ENCODE measurements at regions not wholly inside any gene's neighbourhood (a gene's known extent, or its start where the extent isn't known, plus 50 kb on each side); places are given as distances from the start of the nearest gene placed in this dataset.

DNA sequence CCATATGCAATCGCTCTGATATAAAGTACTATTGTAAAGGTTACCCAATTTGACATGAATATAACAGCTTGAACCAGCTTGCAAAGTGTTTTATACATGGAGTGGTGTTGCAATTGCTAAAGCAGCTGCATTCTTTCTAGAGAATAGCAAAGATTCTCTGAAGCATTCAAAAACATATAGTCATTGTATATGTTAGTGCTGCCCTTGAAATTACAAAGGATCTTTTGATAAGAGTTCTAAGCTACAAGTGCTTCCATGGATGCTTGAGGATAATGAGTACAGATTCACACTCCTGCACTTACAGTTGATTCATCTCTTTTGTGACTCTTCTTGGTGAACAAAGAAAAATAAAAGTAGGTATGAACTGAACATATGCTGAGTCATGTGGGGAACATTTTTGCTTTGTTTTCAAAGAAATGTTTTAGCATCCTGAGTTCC is 175.7 kb downstream of the ALDH8A1 start:
- Histone ChIP-seq H3K4me2 (ENCODE audit: insufficient read depth, low read length) (no peak overlapping the region), H3K27me3 (ENCODE audit: control insufficient read depth in 2 of 2, insufficient read depth in 2 of 2, low read length in 2 of 2) (no peaks in the 10 kb centered on the region), H3K4me1 (ENCODE audit: control insufficient read depth, extremely low read depth, insufficient read depth, low read length) (no peaks in the 10 kb centered on the region), H3K9me3 (replicated peaks; ENCODE audit: control insufficient read depth, insufficient read depth, low read length) (no peaks in the 10 kb centered on the region), H3K4me3 (replicated peaks in 1 of 3; ENCODE audit: insufficient read depth in 1 of 3, low read depth in 1 of 3, low read length in 3 of 3) (no peak overlapping the region), H3K79me2 (ENCODE audit: control insufficient read depth, insufficient read depth, low read length) (no peaks in the 10 kb centered on the region), H3K36me3 (ENCODE audit: control insufficient read depth in 2 of 2, extremely low read depth in 1 of 2, insufficient read depth in 2 of 2, low read length in 2 of 2) (no peaks in the 10 kb centered on the region), H3K9me1 (replicated peaks; ENCODE audit: control insufficient read depth, extremely low read depth, insufficient read depth, low read length) (no peaks in the 10 kb centered on the region), H3K9ac (replicated peaks; ENCODE audit: extremely low read depth, insufficient read depth, low read length) (no peak overlapping the region), H4K20me1 (replicated peaks; ENCODE audit: control insufficient read depth, extremely low read depth, insufficient read depth, low read length) (no peaks in the 10 kb centered on the region), H2AFZ (ENCODE audit: low read depth, low read length) (peak overlapping the region; percentile 20), H3K27ac (ENCODE audit: insufficient read depth, low read depth, low read length) (no peak overlapping the region)
- peak; percentile 82 for FAIRE-seq
- no peak for TF ChIP-seq POLR2AphosphoS5 (IDR thresholded peaks at IDR 0.05; ENCODE audit: insufficient read depth, low read depth, low read length)
- TF ChIP-seq FOS (IDR thresholded peaks at IDR 0.05; ENCODE audit: borderline replicate concordance, insufficient read depth, low read length) = peak; percentile 46
- CTCF ChIA-PET = interaction anchor here (2.2 kb wide), 1 partner anchor 14 kb away, joined by 8 read pairs; no protein-coding TSS in a partner anchor
- dilution Hi-C loops (cut with MboI; ENCODE audit: extremely low pct_ligation_motif_present, low sequenced_read_pairs) = no loop called here
- DNase-seq (ENCODE audit: low read depth, low spot score) = peak; percentile 31
- POLR2A ChIA-PET = no interaction called here
- BruUV-seq (replicated peaks) = no TSS peak
- intact Hi-C loops (cut with micrococcal nuclease) = no loop called here

DNA sequence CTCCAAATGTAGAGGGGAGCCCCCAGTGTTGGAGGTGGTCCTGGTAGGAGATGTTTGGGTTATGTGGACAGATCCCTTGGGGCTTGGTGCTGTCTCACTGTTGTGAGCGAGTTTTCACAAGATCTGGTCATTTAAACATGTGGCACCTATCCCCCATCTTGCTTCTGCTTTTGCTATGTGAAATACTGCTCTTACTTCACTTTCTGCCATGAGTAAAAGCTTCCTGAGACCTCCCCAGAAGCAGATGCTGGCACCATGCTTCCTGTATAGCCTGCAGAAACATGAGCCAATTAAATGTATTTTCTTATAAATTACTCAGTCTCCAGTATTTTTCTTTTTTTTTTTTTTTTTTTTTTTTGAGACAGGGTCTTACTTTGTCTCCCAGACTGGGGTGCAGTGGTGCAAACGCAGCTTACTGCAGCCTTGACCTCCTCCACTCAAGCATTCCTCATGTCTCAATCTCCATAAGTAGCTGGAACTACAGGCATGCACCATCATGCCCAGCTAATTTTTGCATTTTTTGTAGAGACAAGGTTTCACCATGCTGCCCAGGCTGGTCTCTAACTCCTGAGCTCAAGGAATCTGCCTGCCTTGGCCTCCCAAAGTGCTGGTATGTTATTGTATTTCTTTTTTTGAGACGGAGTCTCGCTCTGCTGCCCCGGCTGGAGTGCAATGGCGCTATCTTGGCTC is 177.1 kb downstream of the ALDH8A1 start:
- no TSS peak for BruUV-seq (replicated peaks)

More for the DNA sequence above, 177.1 kb downstream of the ALDH8A1 start:
- H3K9me3 ChIP-seq (replicated peaks; ENCODE audit: control insufficient read depth, insufficient read depth, low read length) = no peaks in the 10 kb centered on the region
- ChIA-PET CTCF (interaction anchor here (1.1 to 1.2 kb wide), 3 partner anchors 14 to 709 kb away, joined by 3 read pairs; no protein-coding TSS in a partner anchor), POLR2A (no interaction called here)
- no peaks in the 10 kb centered on the region for H3K36me3 ChIP-seq (ENCODE audit: control insufficient read depth in 2 of 2, extremely low read depth in 1 of 2, insufficient read depth in 2 of 2, low read length in 2 of 2)
- FAIRE-seq (no peak), DNase-seq (ENCODE audit: low read depth, low spot score) (no peak)
- TF ChIP-seq, protein P1, sequence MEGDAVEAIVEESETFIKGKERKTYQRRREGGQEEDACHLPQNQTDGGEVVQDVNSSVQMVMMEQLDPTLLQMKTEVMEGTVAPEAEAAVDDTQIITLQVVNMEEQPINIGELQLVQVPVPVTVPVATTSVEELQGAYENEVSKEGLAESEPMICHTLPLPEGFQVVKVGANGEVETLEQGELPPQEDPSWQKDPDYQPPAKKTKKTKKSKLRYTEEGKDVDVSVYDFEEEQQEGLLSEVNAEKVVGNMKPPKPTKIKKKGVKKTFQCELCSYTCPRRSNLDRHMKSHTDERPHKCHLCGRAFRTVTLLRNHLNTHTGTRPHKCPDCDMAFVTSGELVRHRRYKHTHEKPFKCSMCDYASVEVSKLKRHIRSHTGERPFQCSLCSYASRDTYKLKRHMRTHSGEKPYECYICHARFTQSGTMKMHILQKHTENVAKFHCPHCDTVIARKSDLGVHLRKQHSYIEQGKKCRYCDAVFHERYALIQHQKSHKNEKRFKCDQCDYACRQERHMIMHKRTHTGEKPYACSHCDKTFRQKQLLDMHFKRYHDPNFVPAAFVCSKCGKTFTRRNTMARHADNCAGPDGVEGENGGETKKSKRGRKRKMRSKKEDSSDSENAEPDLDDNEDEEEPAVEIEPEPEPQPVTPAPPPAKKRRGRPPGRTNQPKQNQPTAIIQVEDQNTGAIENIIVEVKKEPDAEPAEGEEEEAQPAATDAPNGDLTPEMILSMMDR (IDR thresholded peaks at IDR 0.05; ENCODE audit: extremely low read depth in 1 of 2, insufficient read depth in 1 of 2, low read depth in 1 of 2, low read length in 2 of 2) = no peak
- TF ChIP-seq GATA2 (IDR thresholded peaks at IDR 0.05; ENCODE audit: insufficient read depth, insufficient read length, low read depth, low read length) (no peak), JUN (IDR thresholded peaks at IDR 0.05; ENCODE audit: borderline replicate concordance, insufficient read depth, insufficient read length, low read depth) (no peak), MAX (IDR thresholded peaks at IDR 0.05; ENCODE audit: insufficient read depth, insufficient read length) (no peak), POLR2A (IDR thresholded peaks at IDR 0.05; ENCODE audit: low read depth, low read length) (no peak), POLR2AphosphoS5 (IDR thresholded peaks at IDR 0.05; ENCODE audit: insufficient read depth, low read depth, low read length) (no peak), FOS (IDR thresholded peaks at IDR 0.05; ENCODE audit: borderline replicate concordance, insufficient read depth, low read length) (no peak), MYC (IDR thresholded peaks at IDR 0.05; ENCODE audit: low read depth, low read length) (no peak), EZH2 (IDR thresholded peaks at IDR 0.05; ENCODE audit: borderline replicate concordance, low read depth, low read length, severe bottlenecking) (no peak)
- no peaks in the 10 kb centered on the region for H4K20me1 ChIP-seq (replicated peaks; ENCODE audit: control insufficient read depth, extremely low read depth, insufficient read depth, low read length)
- no peak overlapping the region for H3K27ac ChIP-seq (ENCODE audit: insufficient read depth, low read depth, low read length)
- H3K27me3 ChIP-seq (ENCODE audit: control insufficient read depth in 2 of 2, insufficient read depth in 2 of 2, low read length in 2 of 2) = no peaks in the 10 kb centered on the region
- no peaks in the 10 kb centered on the region for H3K4me1 ChIP-seq (ENCODE audit: control insufficient read depth, extremely low read depth, insufficient read depth, low read length)
- H3K4me3 ChIP-seq (replicated peaks in 1 of 3; ENCODE audit: insufficient read depth in 1 of 3, low read depth in 1 of 3, low read length in 3 of 3) = no peak overlapping the region
- no peaks in the 10 kb centered on the region for H3K79me2 ChIP-seq (ENCODE audit: control insufficient read depth, insufficient read depth, low read length)
- H2AFZ ChIP-seq (ENCODE audit: low read depth, low read length) = no peak overlapping the region
- H3K4me2 ChIP-seq (ENCODE audit: insufficient read depth, low read length) = no peak overlapping the region
- dilution Hi-C loops (cut with MboI; ENCODE audit: extremely low pct_ligation_motif_present, low sequenced_read_pairs) (no loop called here), intact Hi-C loops (cut with micrococcal nuclease) (no loop called here)
- no peak overlapping the region for H3K9ac ChIP-seq (replicated peaks; ENCODE audit: extremely low read depth, insufficient read depth, low read length)
- no peaks in the 10 kb centered on the region for H3K9me1 ChIP-seq (replicated peaks; ENCODE audit: control insufficient read depth, extremely low read depth, insufficient read depth, low read length)

Data from endothelial cell of umbilical vein (primary cell).